Esophagus (tissue), 2 donors: ENCODE measurements at regions not wholly inside any gene's neighbourhood (a gene's known extent, or its start where the extent isn't known, plus 50 kb on each side); places are given as distances from the start of the nearest gene placed in this dataset.

Experiments
- H3K27ac ChIP-seq, 2 donors: one replicate each; pipeline ENCODE4 v1.5.1; 2013; ENCODE audit warnings: low read depth in 2 of 2, mild to moderate bottlenecking in 2 of 2, inconsistent platforms in 1 of 2, low read length in 1 of 2, moderate library complexity in 1 of 2
- H3K27me3 ChIP-seq, 2 donors: one replicate each; pipeline ENCODE4 v1.6.1; 2013; ENCODE audit warnings: low read length in 2 of 2, control low read depth in 1 of 2, mild to moderate bottlenecking in 1 of 2; ENCODE audit not compliant: insufficient read depth in 2 of 2, control insufficient read depth in 1 of 2
- H3K36me3 ChIP-seq, 2 donors: one replicate each; pipeline ENCODE4 v1.6.1; 2013; ENCODE audit warnings: low read length in 1 of 2; ENCODE audit not compliant: control insufficient read depth in 2 of 2, insufficient read depth in 2 of 2
- H3K4me1 ChIP-seq, 2 donors: one replicate each; pipeline ENCODE4 v1.6.1; 2013; ENCODE audit warnings: low read length in 1 of 2; ENCODE audit not compliant: control insufficient read depth in 2 of 2, insufficient read depth in 2 of 2
- H3K4me3 ChIP-seq, 2 donors: one replicate each; pipeline ENCODE4 v1.5.1; 2013; ENCODE audit warnings: low read length in 2 of 2, mild to moderate bottlenecking in 2 of 2, low read depth in 1 of 2, moderate library complexity in 1 of 2
- H3K9me3 ChIP-seq, 2 donors: one replicate each; pipeline ENCODE4 v1.6.1; 2013; ENCODE audit warnings: mild to moderate bottlenecking in 2 of 2, low read depth in 1 of 2, low read length in 1 of 2, moderate library complexity in 1 of 2; ENCODE audit not compliant: control insufficient read depth in 2 of 2, insufficient read depth in 1 of 2
- WGBS, 2 donors: extraction: QIAGEN DNeasy Blood & Tissue Kit; methylation state at CpG; one replicate each; pipeline ENCODE4 v1.1.7; 2013; 5-methylcytosine and 5-hydroxymethylcytosine counted together
- donor health status: healthy with polysubstance abuse.
- donor health status: Bipolar disorder and iron deficiency.

GRCh38 chr20:52017669-52018317, 173.8 kb downstream of the ZFP64 start:
- H3K4me1 ChIP-seq = no peaks in the 10 kb centered on the region
- 90 to 94% methylated on average over 6 of the region's 6 CpGs for WGBS, 2 donors
- H3K4me3 ChIP-seq = no peak overlapping the region
- no peaks in the 10 kb centered on the region for H3K27me3 ChIP-seq
- no peaks in the 10 kb centered on the region for H3K9me3 ChIP-seq
- no peak overlapping the region for H3K27ac ChIP-seq
- H3K36me3 ChIP-seq = no peaks in the 10 kb centered on the region

- 76 to 79% methylated on average over 5 of the region's 5 CpGs for WGBS, 2 donors
Observed at GRCh38 chr20:52016022-52016421, 175.6 kb downstream of the ZFP64 start.

GRCh38 chr20:52015155-52015554, 176.4 kb downstream of the ZFP64 start:
- peaks cover 0 to 4% of the 10 kb centered on the region in 2 donors for H3K9me3 ChIP-seq
- 68 to 76% methylated on average over 5 of the region's 5 CpGs for WGBS, 2 donors
- no peak overlapping the region for H3K27ac ChIP-seq
- no peaks in the 10 kb centered on the region for H3K4me1 ChIP-seq
- no peaks in the 10 kb centered on the region for H3K27me3 ChIP-seq
- H3K4me3 ChIP-seq = no peak overlapping the region
- no peaks in the 10 kb centered on the region for H3K36me3 ChIP-seq

More at GRCh38 chr20:52016022-52016421, 175.6 kb downstream of the ZFP64 start:
- Histone ChIP-seq H3K27ac (no peak overlapping the region), H3K9me3 (no peaks in the 10 kb centered on the region), H3K4me1 (no peaks in the 10 kb centered on the region), H3K36me3 (no peaks in the 10 kb centered on the region), H3K4me3 (no peak overlapping the region), H3K27me3 (no peaks in the 10 kb centered on the region)

- H3K27me3 ChIP-seq = no peaks in the 10 kb centered on the region
- no peaks in the 10 kb centered on the region for H3K36me3 ChIP-seq
- peaks cover 0 to 4% of the 10 kb centered on the region in 2 donors for H3K9me3 ChIP-seq
- H3K4me3 ChIP-seq = no peak overlapping the region
- H3K4me1 ChIP-seq = no peaks in the 10 kb centered on the region
- 71 to 78% methylated on average over 5 of the region's 5 CpGs for WGBS, 2 donors
- H3K27ac ChIP-seq = no peak overlapping the region
Observed at GRCh38 chr20:52012079-52012478, 179.5 kb downstream of the ZFP64 start.

GRCh38 chr20:52011093-52011492, 180.5 kb downstream of the ZFP64 start:
- H3K4me3 ChIP-seq = no peak overlapping the region
- no peaks in the 10 kb centered on the region for H3K36me3 ChIP-seq
- no peak overlapping the region for H3K27ac ChIP-seq
- no peaks in the 10 kb centered on the region for H3K27me3 ChIP-seq
- H3K9me3 ChIP-seq = peaks cover 0 to 4% of the 10 kb centered on the region in 2 donors
- no peaks in the 10 kb centered on the region for H3K4me1 ChIP-seq
- WGBS, 2 donors = 77 to 92% methylated on average over 3 of the region's 3 CpGs

GRCh38 chr20:52010541-52010940, 181.0 kb downstream of the ZFP64 start:
- no peaks in the 10 kb centered on the region for H3K4me1 ChIP-seq
- H3K27me3 ChIP-seq = no peaks in the 10 kb centered on the region
- H3K9me3 ChIP-seq = peaks cover 0 to 4% of the 10 kb centered on the region in 2 donors
- WGBS, 2 donors = 76 to 77% methylated on average over 11 of the region's 11 CpGs
- no peak overlapping the region for H3K27ac ChIP-seq
- no peaks in the 10 kb centered on the region for H3K36me3 ChIP-seq
- no peak overlapping the region for H3K4me3 ChIP-seq

- Histone ChIP-seq H3K27ac (no peak overlapping the region), H3K27me3 (no peaks in the 10 kb centered on the region), H3K36me3 (no peaks in the 10 kb centered on the region), H3K4me3 (no peak overlapping the region), H3K9me3 (peaks cover 0 to 4% of the 10 kb centered on the region in 2 donors), H3K4me1 (no peaks in the 10 kb centered on the region)
- 94 to 95% methylated on average over 6 of the region's 6 CpGs for WGBS, 2 donors
Observed at GRCh38 chr20:52008874-52009273, 182.7 kb downstream of the ZFP64 start.

GRCh38 chr20:52004715-52005114, 186.9 kb downstream of the ZFP64 start:
- Histone ChIP-seq H3K4me1 (no peaks in the 10 kb centered on the region), H3K4me3 (no peak overlapping the region), H3K9me3 (no peaks in the 10 kb centered on the region), H3K27ac (no peak overlapping the region), H3K36me3 (no peaks in the 10 kb centered on the region), H3K27me3 (no peaks in the 10 kb centered on the region)
- WGBS, 2 donors = 61 to 63% methylated on average over 3 of the region's 3 CpGs

- Histone ChIP-seq H3K4me1 (no peaks in the 10 kb centered on the region), H3K27ac (no peak overlapping the region), H3K9me3 (no peaks in the 10 kb centered on the region), H3K4me3 (no peak overlapping the region), H3K27me3 (no peaks in the 10 kb centered on the region), H3K36me3 (no peaks in the 10 kb centered on the region)
- WGBS, 2 donors = 84 to 86% methylated on average over 5 of the region's 5 CpGs
Observed at GRCh38 chr20:52004018-52004417, 187.6 kb downstream of the ZFP64 start.

GRCh38 chr20:52003415-52003814, 188.2 kb downstream of the ZFP64 start:
- Histone ChIP-seq H3K9me3 (no peaks in the 10 kb centered on the region), H3K4me3 (no peak overlapping the region), H3K36me3 (no peaks in the 10 kb centered on the region), H3K4me1 (no peaks in the 10 kb centered on the region), H3K27me3 (no peaks in the 10 kb centered on the region), H3K27ac (no peak overlapping the region)
- WGBS, 2 donors = 72 to 79% methylated on average over 5 of the region's 5 CpGs
